OCI-LY1 (cell line): ENCODE measurements at regions not wholly inside any gene's neighbourhood (a gene's known extent, or its start where the extent isn't known, plus 50 kb on each side); places are given as distances from the start of the nearest gene placed in this dataset.

Source experiments
- H2AFZ ChIP-seq: fragments of 200-600 bp; sonication (generic), shearing (Covaris generic); 2 replicates; pipeline ENCODE4 v1.6.0; 2014; ENCODE audit warnings: antibody characterized with exemption, mild to moderate bottlenecking, low read length
- H3F3A ChIP-seq: fragments of 200-600 bp; sonication (generic), shearing (Covaris generic); 2 replicates; pipeline ENCODE4 v1.6.0; 2014; ENCODE audit warnings: mild to moderate bottlenecking, antibody characterized with exemption, low read length, moderate library complexity; ENCODE audit not compliant: insufficient read depth
- H3K27ac ChIP-seq: fragments of 200-600 bp; sonication (generic); 2 replicates; pipeline ENCODE4 v1.5.1; 2014; ENCODE audit warnings: low read length, mixed run types, mild to moderate bottlenecking, low read depth; ENCODE audit not compliant: poor library complexity, severe bottlenecking
- H3K27me3 ChIP-seq: fragments of 200-600 bp; sonication (generic); 2 replicates; pipeline ENCODE4 v1.6.0; 2014; ENCODE audit warnings: antibody characterized with exemption, mild to moderate bottlenecking, low read length, moderate library complexity; ENCODE audit not compliant: insufficient read depth
- H3K36me3 ChIP-seq: fragments of 200-600 bp; sonication (generic); 2 replicates; pipeline ENCODE4 v1.6.1; 2014; ENCODE audit warnings: mild to moderate bottlenecking, antibody characterized with exemption, low read length, moderate library complexity, mixed read lengths; ENCODE audit not compliant: insufficient read depth
- H3K4me1 ChIP-seq: fragments of 200-600 bp; sonication (generic); 2 replicates; pipeline ENCODE4 v1.5.1; 2014; ENCODE audit warnings: mild to moderate bottlenecking, low read length, moderate library complexity; ENCODE audit not compliant: insufficient read depth, severe bottlenecking
- H3K4me2 ChIP-seq: fragments of 200-600 bp; sonication (generic), shearing (Covaris generic); 2 replicates; pipeline ENCODE4 v1.6.1; 2014; ENCODE audit warnings: low read length
- H3K4me3 ChIP-seq: fragments of 200-600 bp; sonication (generic); 2 replicates; pipeline ENCODE4 v1.5.1; 2014; ENCODE audit warnings: low read length, low read depth, mild to moderate bottlenecking, mixed read lengths; ENCODE audit not compliant: poor library complexity, severe bottlenecking
- H3K79me2 ChIP-seq: fragments of 200-600 bp; shearing (Covaris generic); 2 replicates; pipeline ENCODE4 v1.6.1; 2016; ENCODE audit warnings: mixed run types, low read length, mixed read lengths; ENCODE audit not compliant: insufficient read depth
- H3K9ac ChIP-seq: fragments of 200-600 bp; sonication (generic), shearing (Covaris generic); 2 replicates; pipeline ENCODE4 v1.6.1; 2014; ENCODE audit warnings: mild to moderate bottlenecking, low read length, mixed read lengths
- H3K9me2 ChIP-seq: fragments of 200-600 bp; sonication (generic), shearing (Covaris generic); 2 replicates; pipeline ENCODE4 v1.6.1; 2014; ENCODE audit warnings: low read depth, mild to moderate bottlenecking, low read length, mixed read lengths
- H3K9me3 ChIP-seq: fragments of 200-600 bp; shearing (Covaris generic); 2 replicates; pipeline ENCODE4 v1.6.1; 2014; ENCODE audit warnings: low read length, mixed read lengths
- H4K20me1 ChIP-seq: fragments of 200-600 bp; sonication (generic), shearing (Covaris generic); 2 replicates; pipeline ENCODE4 v1.6.0; 2016; ENCODE audit warnings: mild to moderate bottlenecking, low read length; ENCODE audit not compliant: insufficient read depth
- EZH2 ChIP-seq: fragments of 200-600 bp; sonication (generic), shearing (Covaris generic); IDR thresholded peaks from 2 replicates; pipeline ENCODE4 v1.8.0; 2017; ENCODE audit warnings: borderline replicate concordance, mixed run types, mild to moderate bottlenecking, antibody characterized with exemption, low read length, moderate library complexity, mixed read lengths
- TF ChIP-seq, protein P1 (sequence below): fragments of 200-600 bp; sonication (generic), shearing (Covaris generic); IDR thresholded peaks from 2 replicates; pipeline ENCODE4 v1.5.1; 2017; ENCODE audit warnings: mild to moderate bottlenecking, antibody characterized with exemption, low read length, moderate library complexity, mixed read lengths

DNA sequence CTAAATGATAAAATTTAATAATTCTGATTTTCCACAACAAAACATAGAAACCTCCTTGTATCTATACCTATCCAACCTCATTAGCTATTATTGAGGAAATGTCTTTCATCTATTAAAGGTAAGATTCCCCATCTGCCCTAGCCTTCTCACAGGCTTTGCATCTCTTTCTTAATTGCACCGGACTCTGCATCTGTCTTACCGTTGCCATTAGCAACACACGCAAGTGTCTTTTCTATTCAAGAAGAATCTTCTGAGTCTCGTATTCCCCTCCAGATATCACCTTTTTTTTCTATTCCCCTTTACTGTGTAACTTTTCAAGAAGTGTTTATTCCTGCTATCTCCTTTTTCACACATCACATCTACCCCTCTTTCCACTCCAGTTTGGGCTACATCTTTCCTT lies 500.0 kb downstream of the NOVA1 start:
- H3K4me3 ChIP-seq = no peak overlapping the region
- H2AFZ ChIP-seq = no peak overlapping the region
- H3K9me2 ChIP-seq = no peaks in the 10 kb centered on the region
- H3F3A ChIP-seq = no peaks in the 10 kb centered on the region
- no peaks in the 10 kb centered on the region for H3K4me1 ChIP-seq
- no peaks in the 10 kb centered on the region for H3K79me2 ChIP-seq
- H3K27me3 ChIP-seq = no peaks in the 10 kb centered on the region
- no peaks in the 10 kb centered on the region for H3K36me3 ChIP-seq
- no peak overlapping the region for H3K9ac ChIP-seq
- H3K9me3 ChIP-seq = no peaks in the 10 kb centered on the region
- no peaks in the 10 kb centered on the region for H4K20me1 ChIP-seq
- H3K27ac ChIP-seq = no peak overlapping the region
- TF ChIP-seq, protein P1, sequence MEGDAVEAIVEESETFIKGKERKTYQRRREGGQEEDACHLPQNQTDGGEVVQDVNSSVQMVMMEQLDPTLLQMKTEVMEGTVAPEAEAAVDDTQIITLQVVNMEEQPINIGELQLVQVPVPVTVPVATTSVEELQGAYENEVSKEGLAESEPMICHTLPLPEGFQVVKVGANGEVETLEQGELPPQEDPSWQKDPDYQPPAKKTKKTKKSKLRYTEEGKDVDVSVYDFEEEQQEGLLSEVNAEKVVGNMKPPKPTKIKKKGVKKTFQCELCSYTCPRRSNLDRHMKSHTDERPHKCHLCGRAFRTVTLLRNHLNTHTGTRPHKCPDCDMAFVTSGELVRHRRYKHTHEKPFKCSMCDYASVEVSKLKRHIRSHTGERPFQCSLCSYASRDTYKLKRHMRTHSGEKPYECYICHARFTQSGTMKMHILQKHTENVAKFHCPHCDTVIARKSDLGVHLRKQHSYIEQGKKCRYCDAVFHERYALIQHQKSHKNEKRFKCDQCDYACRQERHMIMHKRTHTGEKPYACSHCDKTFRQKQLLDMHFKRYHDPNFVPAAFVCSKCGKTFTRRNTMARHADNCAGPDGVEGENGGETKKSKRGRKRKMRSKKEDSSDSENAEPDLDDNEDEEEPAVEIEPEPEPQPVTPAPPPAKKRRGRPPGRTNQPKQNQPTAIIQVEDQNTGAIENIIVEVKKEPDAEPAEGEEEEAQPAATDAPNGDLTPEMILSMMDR = no peak
- no peak for TF ChIP-seq EZH2
- no peak overlapping the region for H3K4me2 ChIP-seq

DNA sequence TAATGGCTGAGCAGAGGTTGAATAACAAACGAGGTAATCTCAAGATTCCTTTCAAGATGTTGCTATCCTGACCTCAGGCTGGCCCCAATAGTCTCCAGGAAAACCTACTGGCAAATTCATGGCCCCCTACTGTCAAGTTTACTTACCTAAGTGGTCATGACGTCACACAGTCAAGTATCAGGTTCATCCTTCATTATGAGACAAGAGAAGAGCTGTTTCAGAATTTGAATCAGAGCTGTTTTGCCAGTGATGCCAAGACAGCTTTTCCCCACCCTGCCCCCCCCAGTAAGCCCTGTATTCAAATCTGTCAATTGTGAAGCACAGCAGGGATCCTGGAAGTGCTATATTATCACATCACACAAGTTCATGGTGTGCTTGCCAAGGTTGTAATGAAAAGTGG lies 509.6 kb downstream of the NOVA1 start:
- Histone ChIP-seq H3K4me1 (no peaks in the 10 kb centered on the region), H3K79me2 (no peaks in the 10 kb centered on the region), H4K20me1 (no peaks in the 10 kb centered on the region), H3K4me2 (no peak overlapping the region), H2AFZ (no peak overlapping the region), H3K4me3 (no peak overlapping the region), H3K27ac (no peak overlapping the region), H3K9ac (no peak overlapping the region), H3K9me3 (no peaks in the 10 kb centered on the region), H3F3A (no peaks in the 10 kb centered on the region), H3K27me3 (no peaks in the 10 kb centered on the region), H3K36me3 (no peaks in the 10 kb centered on the region), H3K9me2 (no peaks in the 10 kb centered on the region)
- TF ChIP-seq, protein P1 = no peak
- no peak for TF ChIP-seq EZH2

DNA sequence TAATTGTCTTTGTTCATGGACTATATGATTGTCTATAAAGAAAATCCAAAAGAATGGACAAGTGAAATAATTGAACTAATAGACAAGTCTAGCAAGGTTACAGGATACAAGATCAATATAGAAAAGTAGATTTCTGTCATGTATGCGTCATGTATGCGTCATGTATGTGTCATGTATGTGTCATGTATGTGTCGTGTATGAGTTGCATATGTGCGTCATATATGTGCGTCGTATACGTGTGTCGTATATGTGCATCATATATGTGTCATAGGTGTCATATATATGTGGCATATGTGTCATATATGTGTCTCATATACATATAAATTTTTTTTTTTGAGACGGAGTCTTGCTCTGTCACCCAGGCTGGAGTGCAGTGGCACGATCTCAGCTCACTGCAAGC lies 516.8 kb downstream of the NOVA1 start:
- H3K4me2 ChIP-seq = no peak overlapping the region
- H4K20me1 ChIP-seq = no peaks in the 10 kb centered on the region

More for the DNA sequence above, 516.8 kb downstream of the NOVA1 start:
- no peaks in the 10 kb centered on the region for H3K4me1 ChIP-seq
- no peaks in the 10 kb centered on the region for H3F3A ChIP-seq
- no peaks in the 10 kb centered on the region for H3K36me3 ChIP-seq
- no peaks in the 10 kb centered on the region for H3K9me3 ChIP-seq
- H3K27me3 ChIP-seq = no peaks in the 10 kb centered on the region
- H3K9me2 ChIP-seq = no peaks in the 10 kb centered on the region
- H2AFZ ChIP-seq = no peak overlapping the region
- no peak overlapping the region for H3K4me3 ChIP-seq
- TF ChIP-seq, protein P1 = no peak
- TF ChIP-seq EZH2 = no peak
- H3K9ac ChIP-seq = no peak overlapping the region
- no peaks in the 10 kb centered on the region for H3K79me2 ChIP-seq
- no peak overlapping the region for H3K27ac ChIP-seq
